Activated B cell treated with CpG ODN at 0.5 μM for 24 hours (primary cell): ENCODE measurements at regions not wholly inside any gene's neighbourhood (a gene's known extent, or its start where the extent isn't known, plus 50 kb on each side); places are given as distances from the start of the nearest gene placed in this dataset.
"Not testable (repeated sequence)": the region's sequence is repeated elsewhere in the genome, so short reads cannot be mapped to it uniquely, and the experiment has no call there.

Experiments
- ATAC-seq: fragments of 200-7000 bp; cut with Tn5 transposase; one replicate; pipeline ENCODE4 v1.10.0; 2021; ENCODE audit warnings: low read depth, mild to moderate bottlenecking, moderate library complexity
- CTCF ChIA-PET: fragments of 350-600 bp; sonication (Branson Sonifier 250); formaldehyde crosslinking; loops from one replicate; lab custom pipeline; 2021; ENCODE audit warnings: antibody characterized with exemption; lab: Charles Lee
- POLR2A ChIA-PET: fragments of 350-600 bp; sonication (Branson Sonifier 250); formaldehyde crosslinking; loops from one replicate; lab custom pipeline; 2021; ENCODE audit warnings: antibody characterized with exemption; lab: Charles Lee
- DNase-seq: peaks from one replicate; pipeline ENCODE4 v3.0.0; 2022
- H3K27ac Mint-ChIP-seq: one replicate; pipeline ENCODE4 v1.8.0; 2020; ENCODE audit warnings: mixed read lengths
- H3K27me3 Mint-ChIP-seq: one replicate; pipeline ENCODE4 v1.8.0; 2021; ENCODE audit warnings: mixed read lengths
- H3K36me3 Mint-ChIP-seq: one replicate; pipeline ENCODE4 v1.8.0; 2021; ENCODE audit warnings: low read depth, mixed read lengths
- H3K4me1 Mint-ChIP-seq: one replicate; pipeline ENCODE4 v1.8.0; 2021; ENCODE audit warnings: mixed read lengths
- H3K4me3 Mint-ChIP-seq: one replicate; pipeline ENCODE4 v1.8.0; 2020; ENCODE audit warnings: mild to moderate bottlenecking, mixed read lengths
- H3K9me3 Mint-ChIP-seq: one replicate; pipeline ENCODE4 v1.8.0; 2020; ENCODE audit warnings: mixed read lengths
- intact Hi-C: fragments of 100-400 bp; cut with micrococcal nuclease; formaldehyde crosslinking; loops from one replicate; pipeline ENCODE4 v1.15.1; 2024
- TF ChIP-seq, protein P1 (sequence below): fragments of 200-600 bp; IDR thresholded peaks from one replicate; pipeline ENCODE4 v1.8.0; 2022; ENCODE audit warnings: antibody characterized with exemption, mild to moderate bottlenecking

DNA sequence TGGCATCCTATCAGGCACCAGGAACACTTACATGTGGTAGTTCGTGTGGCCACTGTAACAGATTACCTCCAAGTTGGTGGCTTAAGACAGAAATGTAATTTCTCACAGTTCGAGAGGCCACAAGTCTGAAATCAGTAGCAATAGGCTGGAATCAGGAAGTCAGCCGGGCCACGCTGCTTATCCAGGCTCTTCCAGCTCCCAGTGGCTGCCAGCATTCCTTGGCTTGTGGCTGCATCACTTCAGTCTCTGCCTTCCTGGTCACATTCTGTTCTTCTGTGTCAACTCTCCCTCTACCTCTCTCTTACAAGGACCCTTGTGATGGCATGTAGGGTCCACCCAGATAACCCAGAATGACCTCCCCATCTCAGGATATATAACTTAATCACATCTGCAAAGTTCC is 78.7 kb upstream of the MSX2 start:
- DNase-seq (no peak), ATAC-seq (no peak)
- CTCF ChIA-PET, result no interaction called here
- intact Hi-C loops, result no loop called here
- TF ChIP-seq, protein P1, sequence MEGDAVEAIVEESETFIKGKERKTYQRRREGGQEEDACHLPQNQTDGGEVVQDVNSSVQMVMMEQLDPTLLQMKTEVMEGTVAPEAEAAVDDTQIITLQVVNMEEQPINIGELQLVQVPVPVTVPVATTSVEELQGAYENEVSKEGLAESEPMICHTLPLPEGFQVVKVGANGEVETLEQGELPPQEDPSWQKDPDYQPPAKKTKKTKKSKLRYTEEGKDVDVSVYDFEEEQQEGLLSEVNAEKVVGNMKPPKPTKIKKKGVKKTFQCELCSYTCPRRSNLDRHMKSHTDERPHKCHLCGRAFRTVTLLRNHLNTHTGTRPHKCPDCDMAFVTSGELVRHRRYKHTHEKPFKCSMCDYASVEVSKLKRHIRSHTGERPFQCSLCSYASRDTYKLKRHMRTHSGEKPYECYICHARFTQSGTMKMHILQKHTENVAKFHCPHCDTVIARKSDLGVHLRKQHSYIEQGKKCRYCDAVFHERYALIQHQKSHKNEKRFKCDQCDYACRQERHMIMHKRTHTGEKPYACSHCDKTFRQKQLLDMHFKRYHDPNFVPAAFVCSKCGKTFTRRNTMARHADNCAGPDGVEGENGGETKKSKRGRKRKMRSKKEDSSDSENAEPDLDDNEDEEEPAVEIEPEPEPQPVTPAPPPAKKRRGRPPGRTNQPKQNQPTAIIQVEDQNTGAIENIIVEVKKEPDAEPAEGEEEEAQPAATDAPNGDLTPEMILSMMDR, result no peak
- Mint-ChIP-seq H3K4me3 (no peak overlapping the region), H3K9me3 (peaks cover 14% of the 10 kb centered on the region), H3K27ac (no peak overlapping the region), H3K36me3 (no peaks in the 10 kb centered on the region), H3K27me3 (no peaks in the 10 kb centered on the region), H3K4me1 (no peaks in the 10 kb centered on the region)
- POLR2A ChIA-PET, result no interaction called here

DNA sequence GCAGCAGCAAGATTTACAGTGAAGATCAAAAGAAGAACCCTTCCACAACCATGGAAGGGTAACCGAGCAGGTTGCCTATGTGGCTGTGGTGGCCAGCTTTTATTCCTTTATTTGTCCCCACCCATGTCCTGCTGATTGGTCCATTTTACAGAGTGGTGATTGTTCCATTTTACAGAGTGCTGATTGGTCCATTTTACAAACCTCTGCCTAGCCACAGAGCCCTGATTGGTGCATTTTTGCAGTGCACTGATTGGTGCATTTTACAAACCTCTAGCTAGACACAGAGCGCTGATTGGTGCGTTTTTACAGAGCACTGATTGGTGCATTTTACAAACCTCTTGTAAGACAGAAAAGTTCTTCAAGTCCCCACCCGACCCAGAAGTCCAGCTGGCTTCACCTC is 75.8 kb upstream of the MSX2 start:
- H3K27me3 Mint-ChIP-seq, H3K4me3 Mint-ChIP-seq, H3K4me1 Mint-ChIP-seq, CTCF ChIA-PET, ATAC-seq, POLR2A ChIA-PET, intact Hi-C loops, H3K36me3 Mint-ChIP-seq, H3K27ac Mint-ChIP-seq, DNase-seq: not testable (repeated sequence)
- peaks cover 14% of the 10 kb centered on the region for H3K9me3 Mint-ChIP-seq

DNA sequence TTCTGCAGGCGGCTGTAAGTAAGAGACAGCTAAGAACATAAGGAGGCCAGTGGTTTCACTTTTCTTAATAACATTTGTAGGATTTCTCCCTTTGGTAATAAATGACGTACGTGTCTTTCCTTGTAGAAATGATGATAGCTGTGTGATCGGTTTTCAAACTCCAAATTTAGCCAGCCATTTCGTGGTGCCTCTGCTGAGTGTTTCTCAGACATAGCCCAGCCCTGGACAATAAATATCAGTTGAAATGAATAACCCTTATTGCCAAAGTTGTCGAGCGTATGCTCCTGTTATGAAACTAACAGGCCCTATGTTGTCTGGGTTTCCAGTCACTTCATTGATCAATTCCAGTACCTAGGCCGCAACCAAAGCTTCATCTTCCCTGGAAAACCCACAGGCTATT is 75.0 kb upstream of the MSX2 start:
- TF ChIP-seq, protein P1, result no peak
- POLR2A ChIA-PET, result no interaction called here
- ATAC-seq (no peak), DNase-seq (no peak)
- no peaks in the 10 kb centered on the region for H3K4me1 Mint-ChIP-seq
- no peak overlapping the region for H3K27ac Mint-ChIP-seq
- intact Hi-C loops, result no loop called here
- no peaks in the 10 kb centered on the region for H3K27me3 Mint-ChIP-seq
- CTCF ChIA-PET, result no interaction called here
- no peaks in the 10 kb centered on the region for H3K36me3 Mint-ChIP-seq
- no peak overlapping the region for H3K4me3 Mint-ChIP-seq
- H3K9me3 Mint-ChIP-seq, result peaks cover 14% of the 10 kb centered on the region

DNA sequence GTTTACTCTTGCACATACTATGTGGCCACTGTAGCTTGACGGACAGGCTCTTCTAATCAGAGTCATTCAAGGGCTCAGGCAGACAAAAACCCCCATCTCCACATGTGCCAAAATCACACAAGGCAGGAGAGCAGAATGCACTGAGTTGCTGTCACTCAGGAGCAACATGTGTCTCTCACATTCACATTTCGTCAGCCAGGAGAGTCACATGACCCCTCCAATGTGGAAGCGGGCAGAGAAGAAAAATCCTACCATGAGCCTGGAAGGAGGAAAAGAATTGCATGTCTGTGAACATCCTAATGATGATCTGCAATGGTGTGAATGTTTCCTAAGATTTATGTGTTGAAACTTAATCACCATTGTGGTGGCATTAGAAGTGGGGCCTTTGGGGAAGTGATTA is 69.9 kb upstream of the MSX2 start:
- ATAC-seq (no peak), DNase-seq (no peak)
- Mint-ChIP-seq H3K4me1 (no peaks in the 10 kb centered on the region), H3K27ac (no peak overlapping the region), H3K9me3 (no peaks in the 10 kb centered on the region), H3K4me3 (no peak overlapping the region), H3K27me3 (peaks cover 3% of the 10 kb centered on the region), H3K36me3 (no peaks in the 10 kb centered on the region)
- TF ChIP-seq, protein P1, result no peak
- ChIA-PET POLR2A (no interaction called here), CTCF (no interaction called here)
- intact Hi-C loops, result no loop called here

DNA sequence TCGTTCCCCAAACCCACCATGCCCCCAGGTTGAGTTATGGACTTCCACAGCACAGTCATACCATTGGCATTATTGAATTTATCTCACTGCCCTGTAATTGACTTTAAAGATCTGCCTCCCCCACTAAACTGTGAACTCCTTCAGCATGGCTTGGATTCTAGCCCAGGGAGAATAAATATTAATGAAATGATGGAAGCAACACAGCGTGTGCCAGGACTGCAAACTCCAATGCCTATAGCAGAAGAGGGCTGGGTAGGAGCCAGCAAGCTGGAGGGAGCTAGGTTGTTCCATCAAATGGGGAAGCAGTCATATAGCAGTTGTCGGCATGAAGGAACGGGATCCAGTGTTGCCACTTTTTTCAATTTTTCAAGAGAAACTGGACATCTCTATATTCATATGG is 69.0 kb upstream of the MSX2 start:
- no peak overlapping the region for H3K4me3 Mint-ChIP-seq
- H3K36me3 Mint-ChIP-seq, result no peaks in the 10 kb centered on the region
- no peaks in the 10 kb centered on the region for H3K4me1 Mint-ChIP-seq
- no peaks in the 10 kb centered on the region for H3K9me3 Mint-ChIP-seq
- ATAC-seq (no peak), DNase-seq (no peak)
- TF ChIP-seq, protein P1, result no peak
- POLR2A ChIA-PET, result no interaction called here
- intact Hi-C loops, result no loop called here
- no peak overlapping the region for H3K27ac Mint-ChIP-seq
- CTCF ChIA-PET, result no interaction called here
- H3K27me3 Mint-ChIP-seq, result peaks cover 3% of the 10 kb centered on the region

DNA sequence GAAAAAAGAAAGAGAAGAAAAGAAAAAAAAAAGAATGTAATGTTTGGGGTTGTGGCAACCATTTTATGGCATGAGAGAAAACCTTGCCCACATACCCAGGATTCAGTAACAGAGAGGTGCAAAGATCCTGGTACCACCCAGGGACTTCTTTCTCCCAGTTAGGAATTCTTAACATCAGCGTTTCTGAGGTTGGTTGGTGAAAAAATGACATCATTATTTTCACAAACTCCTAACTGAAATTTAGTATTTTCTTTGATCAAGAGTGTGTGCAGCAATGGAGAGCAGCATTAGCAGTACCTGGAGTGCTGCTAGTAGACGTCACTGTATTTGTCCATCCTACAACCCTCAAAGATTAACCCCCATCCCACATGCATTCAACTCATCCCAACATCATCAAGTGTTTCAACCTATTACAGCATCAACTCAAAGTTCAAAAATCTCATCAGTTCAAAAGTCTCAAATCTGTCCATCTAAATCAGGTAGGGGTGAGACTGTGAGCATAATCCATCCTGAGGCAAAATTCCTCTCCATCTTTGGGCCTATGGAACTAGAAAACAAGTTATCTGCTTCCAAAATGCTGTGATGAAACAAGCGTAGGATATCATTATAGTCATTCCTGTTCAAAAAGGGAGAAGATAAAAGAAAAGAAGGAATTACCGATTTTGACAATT is 60.1 kb upstream of the MSX2 start:
- TF ChIP-seq, protein P1, result no peak
- H3K27ac Mint-ChIP-seq, result no peak overlapping the region

More for the DNA sequence above, 60.1 kb upstream of the MSX2 start:
- no peaks in the 10 kb centered on the region for H3K27me3 Mint-ChIP-seq
- ChIA-PET POLR2A (no interaction called here), CTCF (no interaction called here)
- no peaks in the 10 kb centered on the region for H3K4me1 Mint-ChIP-seq
- ATAC-seq (no peak), DNase-seq (no peak)
- intact Hi-C loops, result no loop called here
- no peak overlapping the region for H3K4me3 Mint-ChIP-seq
- no peaks in the 10 kb centered on the region for H3K36me3 Mint-ChIP-seq
- H3K9me3 Mint-ChIP-seq, result peaks cover 9% of the 10 kb centered on the region
